Mesendoderm (in vitro differentiated cells): ENCODE measurements at regions not wholly inside any gene's neighbourhood (a gene's known extent, or its start where the extent isn't known, plus 50 kb on each side); places are given as distances from the start of the nearest gene placed in this dataset.

ENCODE experiments used
- DNase-seq: peaks from one replicate; pipeline ENCODE4 v3.0.0; 2013
- H2AK5ac ChIP-seq: 2 replicates; pipeline ENCODE4 v1.6.1; 2013; ENCODE audit warnings: low read length, inconsistent platforms
- H2BK120ac ChIP-seq: 2 replicates; pipeline ENCODE4 v1.6.1; 2013; ENCODE audit warnings: low read depth, mild to moderate bottlenecking, low read length, moderate library complexity, mixed read lengths
- H2BK15ac ChIP-seq: replicated peaks from 2 replicates; pipeline ENCODE4 v1.6.1; 2013; ENCODE audit warnings: low read depth, mild to moderate bottlenecking, moderate library complexity
- H2BK5ac ChIP-seq: 2 replicates; pipeline ENCODE4 v1.6.1; 2013; ENCODE audit warnings: low read length, inconsistent platforms
- H3K18ac ChIP-seq: 2 replicates; pipeline ENCODE4 v1.6.1; 2013; ENCODE audit warnings: mild to moderate bottlenecking, low read length, mixed read lengths
- H3K23ac ChIP-seq: one replicate; pipeline ENCODE4 v1.6.1; 2013; ENCODE audit warnings: low read length
- H3K27ac ChIP-seq: 2 replicates; pipeline ENCODE4 v1.5.1; 2013; ENCODE audit warnings: low read depth, mild to moderate bottlenecking, inconsistent platforms, low read length, moderate library complexity
- H3K27me3 ChIP-seq: 2 replicates; pipeline ENCODE4 v1.6.1; 2013; ENCODE audit warnings: low read length, control low read depth, mild to moderate bottlenecking, inconsistent platforms; ENCODE audit not compliant: insufficient read depth, poor library complexity
- H3K36me3 ChIP-seq: 2 replicates; pipeline ENCODE4 v1.6.1; 2013; ENCODE audit warnings: low read length, inconsistent platforms; ENCODE audit not compliant: control insufficient read depth, insufficient read depth
- H3K4ac ChIP-seq: one replicate; pipeline ENCODE4 v1.6.1; 2013; ENCODE audit warnings: low read depth, mild to moderate bottlenecking, low read length, moderate library complexity
- H3K4me1 ChIP-seq: 2 replicates; pipeline ENCODE4 v1.6.1; 2013; ENCODE audit warnings: low read depth, low read length, inconsistent platforms; ENCODE audit not compliant: control insufficient read depth
- H3K4me2 ChIP-seq: 2 replicates; pipeline ENCODE4 v1.6.1; 2013; ENCODE audit warnings: low read length
- H3K4me3 ChIP-seq: 2 replicates; pipeline ENCODE4 v1.5.1; 2013; ENCODE audit warnings: mild to moderate bottlenecking, low read length
- H3K56ac ChIP-seq: one replicate; pipeline ENCODE4 v1.6.1; 2013; ENCODE audit warnings: low read length
- H3K79me1 ChIP-seq: 2 replicates; pipeline ENCODE4 v1.6.1; 2013; ENCODE audit warnings: low read length, inconsistent platforms
- H3K79me2 ChIP-seq: 2 replicates; pipeline ENCODE4 v1.6.1; 2013; ENCODE audit warnings: mild to moderate bottlenecking, low read length; ENCODE audit not compliant: control insufficient read depth, insufficient read depth
- H3K9ac ChIP-seq: 2 replicates; pipeline ENCODE4 v1.6.1; 2013; ENCODE audit warnings: low read length, inconsistent platforms
- H4K5ac ChIP-seq: one replicate; pipeline ENCODE4 v1.6.1; 2013; ENCODE audit warnings: low read length
- H4K8ac ChIP-seq: one replicate; pipeline ENCODE4 v1.6.1; 2013; ENCODE audit warnings: low read depth, mild to moderate bottlenecking, control low read depth, low read length, moderate library complexity
- WGBS: extraction: QIAGEN DNeasy Blood & Tissue Kit; methylation state at CpG from one replicate; pipeline ENCODE4 v1.1.7; 2013; ENCODE audit warnings: low lambda C conversion rate, missing lambda C conversion rate; ENCODE audit not compliant: insufficient coverage; ENCODE audit errors: extremely low coverage; 5-methylcytosine and 5-hydroxymethylcytosine counted together

GRCh38 chr2:8148260-8149006, 533.4 kb upstream of the ID2 start:
- Histone ChIP-seq H3K79me2 (no peaks in the 10 kb centered on the region), H2BK5ac (no peak overlapping the region), H3K9ac (no peak overlapping the region), H3K36me3 (no peaks in the 10 kb centered on the region), H3K4me3 (no peak overlapping the region), H4K5ac (no peak overlapping the region), H2BK120ac (no peak overlapping the region), H3K23ac (no peak overlapping the region), H3K4ac (no peak overlapping the region), H2AK5ac (no peak overlapping the region), H3K18ac (no peak overlapping the region), H4K8ac (no peak overlapping the region), H3K56ac (no peak overlapping the region), H2BK15ac (no peak overlapping the region), H3K27me3 (no peaks in the 10 kb centered on the region), H3K4me2 (no peak overlapping the region), H3K4me1 (peaks cover 2% of the 10 kb centered on the region), H3K79me1 (no peaks in the 10 kb centered on the region), H3K27ac (no peak overlapping the region)
- no CpG with 5 or more reads among the region's 8 CpGs for WGBS
- peak; percentile 10 for DNase-seq

DNA sequence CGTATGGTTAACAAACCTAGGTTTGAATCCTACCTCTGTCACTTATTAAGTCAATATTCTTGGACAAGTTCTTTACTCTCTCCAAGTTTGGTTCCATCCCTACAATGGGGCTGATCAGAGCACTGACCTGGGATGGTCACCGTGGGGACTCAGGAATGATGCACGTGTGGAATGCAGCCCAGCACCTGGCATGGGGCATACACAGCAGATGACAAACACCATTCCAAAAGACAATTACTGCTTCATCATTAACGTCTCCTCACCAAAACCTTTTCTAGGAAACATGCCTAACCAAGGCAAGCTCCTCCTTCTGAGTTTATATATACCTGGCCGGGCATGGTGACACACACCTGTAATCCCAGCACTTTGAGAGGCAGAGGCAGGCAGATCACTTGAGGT, 532.9 kb upstream of the ID2 start:
- Histone ChIP-seq H3K79me1 (no peaks in the 10 kb centered on the region), H2BK15ac (no peak overlapping the region), H4K5ac (no peak overlapping the region), H3K4me3 (no peak overlapping the region), H3K18ac (no peak overlapping the region), H3K23ac (no peak overlapping the region), H3K27me3 (no peaks in the 10 kb centered on the region), H3K4me1 (peaks cover 2% of the 10 kb centered on the region), H3K27ac (no peak overlapping the region), H3K9ac (no peak overlapping the region), H3K36me3 (no peaks in the 10 kb centered on the region), H2AK5ac (no peak overlapping the region), H3K79me2 (no peaks in the 10 kb centered on the region), H2BK120ac (no peak overlapping the region), H2BK5ac (no peak overlapping the region), H3K4me2 (no peak overlapping the region), H3K4ac (no peak overlapping the region), H4K8ac (no peak overlapping the region), H3K56ac (no peak overlapping the region)
- no CpG with 5 or more reads among the region's 5 CpGs for WGBS
- no peak for DNase-seq

DNA sequence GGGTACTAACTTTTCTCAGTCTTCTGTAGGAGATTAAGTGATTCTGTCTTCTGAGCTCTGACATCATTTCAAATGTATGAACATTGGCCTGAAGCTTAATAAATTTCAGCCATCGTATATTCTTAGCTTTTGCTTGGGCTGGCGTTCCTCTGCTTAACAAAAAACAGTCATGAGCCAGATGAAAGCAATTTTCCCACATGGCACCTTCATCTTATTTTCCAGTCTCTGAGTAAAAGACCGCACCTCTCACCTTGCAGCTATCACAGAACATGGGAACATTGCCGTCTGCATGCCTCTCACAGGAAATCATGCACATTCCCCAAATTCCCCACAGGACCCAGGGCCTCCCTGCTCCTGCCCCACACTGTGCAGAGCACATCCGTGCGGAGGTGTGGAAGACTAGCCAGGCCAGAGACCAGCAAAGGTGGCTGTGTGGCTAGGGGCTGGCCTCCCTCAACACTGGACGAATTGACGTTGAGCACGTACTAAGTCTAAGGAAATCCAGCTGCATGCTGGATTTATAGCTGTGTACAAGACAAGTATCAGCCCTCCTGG, 531.8 kb upstream of the ID2 start:
- no peaks in the 10 kb centered on the region for H3K36me3 ChIP-seq
- H2BK120ac ChIP-seq = no peak overlapping the region
- no peaks in the 10 kb centered on the region for H3K79me2 ChIP-seq
- no peak overlapping the region for H3K56ac ChIP-seq
- WGBS = no CpG with 5 or more reads among the region's 9 CpGs
- no peaks in the 10 kb centered on the region for H3K79me1 ChIP-seq
- H3K23ac ChIP-seq = no peak overlapping the region
- no peak overlapping the region for H3K4me3 ChIP-seq
- H3K4me1 ChIP-seq = peaks cover 2% of the 10 kb centered on the region
- H2AK5ac ChIP-seq = peak overlapping the region; percentile 79
- peak; percentile 86 for DNase-seq
- H2BK5ac ChIP-seq = no peak overlapping the region
- no peak overlapping the region for H3K9ac ChIP-seq
- no peaks in the 10 kb centered on the region for H3K27me3 ChIP-seq
- H2BK15ac ChIP-seq = no peak overlapping the region
- H3K27ac ChIP-seq = no peak overlapping the region
- no peak overlapping the region for H3K18ac ChIP-seq
- no peak overlapping the region for H3K4ac ChIP-seq
- H3K4me2 ChIP-seq = no peak overlapping the region
- no peak overlapping the region for H4K8ac ChIP-seq
- no peak overlapping the region for H4K5ac ChIP-seq

DNA sequence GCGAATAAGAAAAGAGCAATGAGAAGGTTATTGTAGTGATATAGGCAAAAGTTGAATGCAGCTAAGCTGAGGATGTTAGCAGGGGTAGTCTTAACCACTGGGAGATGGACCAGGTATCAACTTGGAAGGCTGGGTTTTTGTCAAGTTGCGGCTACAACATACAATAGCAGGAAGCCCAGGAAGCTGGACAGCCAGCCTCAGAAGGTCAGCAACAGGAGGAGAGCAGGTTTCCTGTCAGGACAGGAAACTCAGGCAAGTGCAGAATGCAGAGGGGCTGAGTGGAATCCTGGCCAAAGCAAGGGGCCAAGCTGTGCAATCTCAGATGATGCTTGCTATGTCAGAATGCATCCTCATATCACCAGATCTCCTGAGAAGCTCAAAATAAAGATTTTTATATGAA, 530.0 kb upstream of the ID2 start:
- no peaks in the 10 kb centered on the region for H3K36me3 ChIP-seq
- H2BK15ac ChIP-seq = no peak overlapping the region
- H3K79me1 ChIP-seq = no peaks in the 10 kb centered on the region
- no CpG with 5 or more reads among the region's 2 CpGs for WGBS
- no peak overlapping the region for H3K23ac ChIP-seq
- H2BK5ac ChIP-seq = no peak overlapping the region
- H3K4ac ChIP-seq = no peak overlapping the region
- H3K27me3 ChIP-seq = no peaks in the 10 kb centered on the region
- no peak overlapping the region for H2BK120ac ChIP-seq
- H2AK5ac ChIP-seq = no peak overlapping the region
- H3K4me2 ChIP-seq = no peak overlapping the region
- DNase-seq = no peak
- no peak overlapping the region for H3K27ac ChIP-seq
- H4K5ac ChIP-seq = no peak overlapping the region
- H3K79me2 ChIP-seq = no peaks in the 10 kb centered on the region
- H3K56ac ChIP-seq = no peak overlapping the region
- H3K18ac ChIP-seq = no peak overlapping the region
- no peak overlapping the region for H3K9ac ChIP-seq
- peaks cover 2% of the 10 kb centered on the region for H3K4me1 ChIP-seq
- no peak overlapping the region for H3K4me3 ChIP-seq
- no peak overlapping the region for H4K8ac ChIP-seq

DNA sequence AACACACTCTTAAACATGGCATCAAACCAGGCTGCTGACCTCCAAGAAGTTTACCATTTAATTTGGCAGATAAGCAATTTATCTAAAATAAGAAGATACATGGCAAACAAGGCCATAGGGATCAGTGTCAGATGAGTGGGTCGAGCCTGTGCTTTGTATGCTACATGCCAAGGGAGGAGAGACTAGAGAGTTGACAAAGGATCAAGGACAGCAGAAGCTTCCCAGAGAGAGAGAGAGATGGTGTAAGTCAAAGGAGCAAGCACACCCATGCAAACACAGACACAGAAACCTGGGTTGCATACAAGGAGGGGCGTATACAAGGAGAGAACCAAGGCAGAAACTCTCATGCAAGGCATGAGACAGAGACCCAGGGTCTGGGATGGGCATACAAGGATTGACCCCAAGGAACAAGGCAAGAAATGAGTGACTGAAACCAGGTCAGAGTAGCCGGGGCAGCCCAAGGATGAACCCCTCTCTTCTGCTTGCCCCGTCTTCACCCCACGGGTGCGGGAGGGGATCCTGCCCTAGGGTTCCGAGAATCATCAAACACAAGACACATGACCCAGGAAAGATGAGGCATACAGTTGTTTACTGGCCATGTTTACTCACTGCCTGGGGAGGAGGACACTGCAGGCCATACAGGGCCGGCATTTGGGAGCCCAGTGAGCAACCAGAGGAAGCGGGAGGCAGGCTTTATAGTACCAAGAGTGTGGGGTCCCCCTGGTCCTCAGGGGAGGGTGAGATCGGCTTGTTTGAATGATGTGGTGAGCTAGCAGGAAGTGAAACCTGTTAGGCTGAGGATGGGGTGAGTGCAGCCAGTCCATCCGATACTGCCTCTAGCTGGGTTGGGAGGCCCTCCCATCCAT, 529.2 kb upstream of the ID2 start:
- DNase-seq = no peak

More for the DNA sequence above, 529.2 kb upstream of the ID2 start:
- H2BK15ac ChIP-seq = no peak overlapping the region
- H3K23ac ChIP-seq = no peak overlapping the region
- no peak overlapping the region for H3K4me3 ChIP-seq
- no peak overlapping the region for H3K27ac ChIP-seq
- no peak overlapping the region for H2AK5ac ChIP-seq
- no peak overlapping the region for H3K4ac ChIP-seq
- WGBS = no CpG with 5 or more reads among the region's 11 CpGs
- no peak overlapping the region for H2BK5ac ChIP-seq
- H3K18ac ChIP-seq = no peak overlapping the region
- no peaks in the 10 kb centered on the region for H3K79me1 ChIP-seq
- no peaks in the 10 kb centered on the region for H3K36me3 ChIP-seq
- H3K79me2 ChIP-seq = no peaks in the 10 kb centered on the region
- H2BK120ac ChIP-seq = no peak overlapping the region
- H3K4me2 ChIP-seq = no peak overlapping the region
- no peak overlapping the region for H3K9ac ChIP-seq
- no peaks in the 10 kb centered on the region for H3K27me3 ChIP-seq
- H3K56ac ChIP-seq = no peak overlapping the region
- no peak overlapping the region for H4K8ac ChIP-seq
- H4K5ac ChIP-seq = no peak overlapping the region
- peaks cover 2% of the 10 kb centered on the region for H3K4me1 ChIP-seq
